Uterus (tissue), 3 donors: ENCODE measurements at regions not wholly inside any gene's neighbourhood (a gene's known extent, or its start where the extent isn't known, plus 50 kb on each side); places are given as distances from the start of the nearest gene placed in this dataset.

ENCODE experiments used
- DNase-seq, 2 donors: peaks; one replicate each; pipeline ENCODE4 v3.0.0-alpha.2; 2019 to 2020
- H3K27ac ChIP-seq, 2 donors: fragments of 200-600 bp; sonication (generic); 1 replicate in 1 of 2; 2 replicates in 1 of 2; pipeline ENCODE4 v1.5.1; 2016 to 2018
- H3K27me3 ChIP-seq, 2 donors: fragments of 200-600 bp; sonication (generic); one replicate each; pipeline ENCODE4 v1.5.1; 2018 to 2019; ENCODE audit warnings: control low read depth in 1 of 2
- H3K36me3 ChIP-seq, 2 donors: fragments of 200-600 bp; sonication (generic); one replicate each; pipeline ENCODE4 v1.5.1; 2019; ENCODE audit warnings: control low read depth in 1 of 2
- H3K4me1 ChIP-seq, 2 donors: fragments of 200-600 bp; sonication (generic); one replicate each; pipeline ENCODE4 v1.5.1; 2018 to 2019; ENCODE audit warnings: control low read depth in 1 of 2
- H3K4me3 ChIP-seq, 2 donors: fragments of 200-600 bp; sonication (generic); 1 replicate in 1 of 2; 2 replicates in 1 of 2; pipeline ENCODE4 v1.5.1; 2018 to 2019; ENCODE audit warnings: mild to moderate bottlenecking in 1 of 2
- H3K9me3 ChIP-seq, 2 donors: fragments of 200-600 bp; sonication (generic); one replicate each; pipeline ENCODE4 v1.5.1; 2019; ENCODE audit warnings: control low read depth in 1 of 2
- CTCF ChIP-seq, 4 experiments: fragments of 200-600 bp in 2 of 4; fragments of 450-650 bp in 2 of 4; sonication (generic) in 2 of 4; IDR thresholded peaks; one replicate each; pipeline ENCODE4 v1.5.1; 2016 to 2019; ENCODE audit warnings: antibody characterized with exemption in 4 of 4, mild to moderate bottlenecking in 2 of 4, moderate library complexity in 1 of 4
- POLR2A ChIP-seq, 2 donors: fragments of 450-650 bp; IDR thresholded peaks; one replicate each; pipeline ENCODE4 v1.6.1; 2016; ENCODE audit warnings: antibody characterized with exemption in 2 of 2, mild to moderate bottlenecking in 1 of 2, moderate library complexity in 1 of 2
- intact Hi-C: fragments of 100-400 bp; cut with DNase I; formaldehyde crosslinking; loops from one replicate; pipeline ENCODE4 v1.15.1; 2023; ENCODE audit warnings: low total_unique reads
- donor health status: DM: yes; HTN: yes; CAD: no.

DNA sequence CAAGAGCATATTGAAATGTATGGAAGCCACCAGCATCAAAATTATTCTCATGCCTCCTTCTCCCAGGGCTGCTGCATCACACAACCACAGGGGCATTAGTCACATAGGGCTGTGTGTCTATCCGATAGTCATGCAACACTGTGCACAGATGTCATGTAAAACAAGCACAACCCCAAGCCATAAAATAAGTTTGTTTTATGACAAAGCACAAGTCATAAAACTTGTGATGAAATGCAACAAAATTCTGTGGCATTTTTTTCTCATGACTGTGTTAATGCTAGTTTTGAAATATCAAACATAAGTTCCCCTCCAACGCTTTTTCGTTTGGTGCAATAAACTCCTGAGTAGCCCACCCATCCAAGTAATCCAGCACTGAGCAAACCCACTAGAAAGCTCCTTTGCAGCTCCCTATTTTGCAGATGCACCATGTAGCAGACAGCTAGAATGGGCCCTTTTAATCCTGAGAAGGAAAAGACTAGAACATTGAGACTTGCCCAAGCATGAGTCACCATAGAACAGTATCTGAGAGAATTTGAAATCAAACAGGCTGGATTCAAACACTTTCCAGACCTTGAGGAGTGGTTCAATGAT lies 93.3 kb upstream of the ZNF366 start:
- Histone ChIP-seq H3K36me3 (no peaks in the 10 kb centered on the region), H3K9me3 (no peaks in the 10 kb centered on the region), H3K27ac (peak overlapping the region; percentile 67 to 72), H3K4me1 (peaks cover 4% of the 10 kb centered on the region in 2 donors), H3K27me3 (no peaks in the 10 kb centered on the region), H3K4me3 (no peak overlapping the region)
- intact Hi-C loops, result no loop called here
- DNase-seq, result peak in 1 of 2 donors; percentile 30
- TF ChIP-seq POLR2A (IDR thresholded peaks at IDR 0.05) (no peak), CTCF (IDR thresholded peaks at IDR 0.05) (no peak)

GRCh38 chr5:72599519-72600370 lies 92.5 kb upstream of the ZNF366 start:
- no peak for DNase-seq
- intact Hi-C loops, result no loop called here
- no peaks in the 10 kb centered on the region for H3K9me3 ChIP-seq
- H3K27me3 ChIP-seq, result no peaks in the 10 kb centered on the region
- H3K27ac ChIP-seq, result peak overlapping the region; percentile 67 to 72
- no peak for TF ChIP-seq POLR2A (IDR thresholded peaks at IDR 0.05)
- TF ChIP-seq CTCF (IDR thresholded peaks at IDR 0.05), result no peak
- H3K4me1 ChIP-seq, result peaks cover 4% of the 10 kb centered on the region in 2 donors
- H3K36me3 ChIP-seq, result no peaks in the 10 kb centered on the region
- no peak overlapping the region for H3K4me3 ChIP-seq

DNA sequence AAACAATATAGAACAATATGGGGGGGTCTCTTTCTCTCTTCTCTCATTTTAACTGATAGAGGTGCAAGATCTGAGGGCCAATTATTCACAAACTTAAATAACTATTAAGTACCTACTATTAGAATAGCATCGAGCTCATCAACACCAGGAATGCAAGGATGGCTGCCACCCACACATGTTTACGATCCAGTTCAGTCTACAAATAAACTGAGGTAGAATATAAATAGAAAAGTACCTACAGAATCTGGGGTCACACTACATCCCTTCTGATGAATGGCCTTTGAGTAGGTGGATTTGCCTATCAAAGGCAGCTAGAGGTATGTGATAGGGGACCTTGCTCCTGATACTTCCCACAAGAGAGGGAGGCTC lies 91.8 kb upstream of the ZNF366 start:
- intact Hi-C loops, result no loop called here

DNA sequence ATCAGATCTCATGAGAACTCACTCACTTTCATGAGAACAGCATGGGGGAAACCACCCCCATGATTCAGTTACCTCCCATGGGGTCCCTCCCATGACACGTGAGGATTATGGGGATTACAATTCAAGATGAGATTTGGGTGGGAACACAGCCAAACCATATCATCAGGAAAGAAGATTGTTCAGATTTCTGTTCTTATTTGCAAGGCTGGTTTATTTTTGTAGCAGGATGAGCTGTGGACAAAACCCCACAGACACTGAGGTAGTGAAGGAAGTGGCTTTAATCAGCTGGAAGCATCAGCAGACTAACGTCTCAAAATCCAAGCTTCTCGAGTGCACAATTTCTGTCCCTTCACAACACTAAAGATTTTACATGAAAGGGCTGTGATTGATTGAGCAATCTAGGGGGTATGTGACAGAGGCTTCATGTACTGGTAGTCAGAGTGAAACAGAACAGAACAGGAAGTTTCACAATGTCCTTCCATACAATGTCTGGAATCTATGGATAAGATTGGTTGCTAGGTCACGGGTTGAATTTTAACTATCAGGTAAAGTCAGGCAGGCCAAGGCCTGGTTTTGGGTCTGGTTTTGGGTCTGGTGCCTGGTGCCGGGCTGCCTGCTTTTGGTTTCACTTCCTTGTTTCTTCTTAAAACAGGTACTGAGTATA lies 91.3 kb upstream of the ZNF366 start:
- no peak for DNase-seq
- TF ChIP-seq POLR2A (IDR thresholded peaks at IDR 0.05) (no peak), CTCF (IDR thresholded peaks at IDR 0.05) (no peak)
- Histone ChIP-seq H3K9me3 (no peaks in the 10 kb centered on the region), H3K4me3 (no peak overlapping the region), H3K27me3 (no peaks in the 10 kb centered on the region), H3K36me3 (no peaks in the 10 kb centered on the region), H3K4me1 (peaks cover 4% of the 10 kb centered on the region in 2 donors), H3K27ac (peak overlapping the region; percentile 45 to 57)
- intact Hi-C loops, result no loop called here

More for the DNA sequence above, 91.8 kb upstream of the ZNF366 start:
- Histone ChIP-seq H3K27me3 (no peaks in the 10 kb centered on the region), H3K4me3 (no peak overlapping the region), H3K27ac (peak overlapping the region; percentile 67 to 72), H3K36me3 (no peaks in the 10 kb centered on the region), H3K4me1 (peaks cover 4% of the 10 kb centered on the region in 2 donors), H3K9me3 (no peaks in the 10 kb centered on the region)
- TF ChIP-seq POLR2A (IDR thresholded peaks at IDR 0.05) (no peak), CTCF (IDR thresholded peaks at IDR 0.05) (no peak)
- DNase-seq, result no peak
